Activated CD4-positive, alpha-beta T cell treated with anti-CD3 and anti-CD28 coated beads, Interleukin-2, Interleukin-6, amounts not matched to agents 100 ng/mL and 50 ng/mL, durations not matched to agents 16 hours and 8 hours (primary cell): ENCODE measurements at regions not wholly inside any gene's neighbourhood (a gene's known extent, or its start where the extent isn't known, plus 50 kb on each side); places are given as distances from the start of the nearest gene placed in this dataset.

Source experiments
- DNase-seq: peaks from one replicate; pipeline ENCODE4 v3.0.0-alpha.2; 2020

- DNase-seq = no peak
Observed at GRCh38 chr3:59115364-59116232, 65.8 kb upstream of the CFAP20DC start.

DNA sequence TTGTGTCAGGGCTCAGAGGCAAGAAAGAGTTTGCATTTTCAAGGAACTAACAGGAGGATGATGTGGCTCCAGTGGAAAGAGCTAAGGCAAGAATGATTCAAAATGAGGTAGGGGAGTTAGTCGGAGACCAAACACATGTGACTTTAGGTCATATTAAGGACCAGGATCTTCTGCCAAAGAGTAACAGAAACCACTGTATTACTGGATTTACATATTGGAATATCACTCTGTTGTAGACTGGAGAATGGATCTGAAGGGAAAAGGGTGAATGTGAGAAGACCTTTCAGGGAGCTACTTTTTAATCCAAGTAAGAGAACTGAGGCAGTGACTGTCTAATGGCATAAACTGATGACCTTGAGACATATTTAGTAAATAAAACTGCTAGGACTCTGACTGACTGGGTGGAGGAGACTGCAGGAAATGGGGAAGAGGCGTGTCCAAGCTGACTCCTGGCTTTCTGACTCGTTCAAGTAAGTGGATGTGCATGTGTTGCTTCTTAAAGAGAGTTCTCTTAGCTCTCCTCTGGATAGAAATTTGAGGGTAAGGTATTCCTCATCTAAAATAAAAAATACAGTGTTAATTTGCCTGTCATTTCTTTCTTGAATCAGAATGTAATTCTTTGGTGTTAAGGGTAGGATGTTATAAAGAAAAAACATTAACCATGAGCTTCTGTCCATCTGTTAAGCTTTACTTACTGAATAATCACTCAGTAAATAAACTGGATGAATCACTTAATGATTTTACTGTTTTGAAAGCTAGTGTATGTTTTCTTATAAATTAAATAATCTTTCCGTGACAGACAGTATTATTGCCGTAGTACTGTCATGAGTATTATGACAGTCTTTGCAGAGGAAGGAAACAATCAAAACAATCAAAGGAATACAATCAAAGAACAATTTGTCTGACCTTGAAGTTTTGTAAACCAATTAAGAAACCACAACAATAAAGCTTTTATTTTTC, 58.3 kb upstream of the CFAP20DC start:
- DNase-seq = no peak

- no peak for DNase-seq
Observed at GRCh38 chr3:59106085-59106648, 56.3 kb upstream of the CFAP20DC start.

GRCh38 chr3:59103552-59103951, 53.7 kb upstream of the CFAP20DC start:
- no peak for DNase-seq

- no peak for DNase-seq
Observed at GRCh38 chr3:59101231-59101736, 51.5 kb upstream of the CFAP20DC start.
